ENCODE measurements at regions not wholly inside any gene's neighbourhood (a gene's known extent, or its start where the extent isn't known, plus 50 kb on each side); places are given as distances from the start of the nearest gene placed in this dataset.

- peaks cover 0 to 7% (median 0%) of the 10 kb centered on the region in 3 donors for H3K9me3 ChIP-seq (ENCODE audit: control extremely low read depth in 1 of 3, control insufficient read depth in 2 of 3, insufficient read depth in 1 of 3, low read length in 2 of 3)
- no peak overlapping the region for H3K27ac Mint-ChIP-seq
- no peaks in the 10 kb centered on the region for H3K36me3 ChIP-seq (replicated peaks in 1 of 2; ENCODE audit: control extremely low read depth in 1 of 2, control insufficient read depth in 1 of 2, extremely low read depth in 1 of 2, insufficient read depth in 2 of 2, low read length in 1 of 2)
- no peak overlapping the region for H2AFZ ChIP-seq (ENCODE audit: insufficient read depth, low read depth, low read length, poor library complexity, severe bottlenecking)
- POLR2A ChIA-PET, result no interaction called here
- H3K4me1 ChIP-seq (ENCODE audit: control insufficient read depth in 2 of 2, insufficient read depth in 2 of 2, low read length in 2 of 2), result no peaks in the 10 kb centered on the region
- WGBS (ENCODE audit: insufficient coverage), result 100% methylated on average over 2 of the region's 4 CpGs
- no peak overlapping the region for H3K4me2 ChIP-seq (replicated peaks; ENCODE audit: low read depth, low read length, poor library complexity, severe bottlenecking)
- peaks cover 12% of the 10 kb centered on the region for H3K9me3 Mint-ChIP-seq (ENCODE audit: insufficient read depth)
- peaks cover 0 to 3% (median 0%) of the 10 kb centered on the region in 4 experiments for H3K27me3 ChIP-seq (replicated peaks in 1 of 4; ENCODE audit: control extremely low read depth in 1 of 4, control insufficient read depth in 3 of 4, insufficient read depth in 4 of 4, low read length in 3 of 4)
- no peaks in the 10 kb centered on the region for H3K79me2 ChIP-seq (ENCODE audit: control insufficient read depth, insufficient read depth, low read length)
- no peak overlapping the region for H3K27ac ChIP-seq (ENCODE audit: low read length in 2 of 2)
- no peak overlapping the region for H3K9ac ChIP-seq (ENCODE audit: low read length)
- CTCF ChIA-PET, result no interaction called here
- H4K20me1 ChIP-seq (ENCODE audit: control insufficient read depth, insufficient read depth, low read length, poor library complexity, severe bottlenecking), result no peaks in the 10 kb centered on the region
- H3K4me1 Mint-ChIP-seq, result no peaks in the 10 kb centered on the region
- intact Hi-C loops (cut with micrococcal nuclease), result no loop called here
- no peak for DNase-seq
- H3K4me3 ChIP-seq (ENCODE audit: control extremely low read depth in 1 of 5, extremely low read depth in 1 of 5, insufficient read depth in 1 of 5, low read depth in 2 of 5, low read length in 4 of 5), result no peak overlapping the region
- ATAC-seq (ENCODE audit: low read depth), result no peak
- H3K27me3 Mint-ChIP-seq, result peaks cover 12% of the 10 kb centered on the region
- H3K4me3 Mint-ChIP-seq, result no peak overlapping the region
- TF ChIP-seq EZH2 (IDR thresholded peaks at IDR 0.05; ENCODE audit: borderline replicate concordance, insufficient read depth, low read depth, low read length, poor library complexity, severe bottlenecking), result no peak
- TF ChIP-seq, protein P1, sequence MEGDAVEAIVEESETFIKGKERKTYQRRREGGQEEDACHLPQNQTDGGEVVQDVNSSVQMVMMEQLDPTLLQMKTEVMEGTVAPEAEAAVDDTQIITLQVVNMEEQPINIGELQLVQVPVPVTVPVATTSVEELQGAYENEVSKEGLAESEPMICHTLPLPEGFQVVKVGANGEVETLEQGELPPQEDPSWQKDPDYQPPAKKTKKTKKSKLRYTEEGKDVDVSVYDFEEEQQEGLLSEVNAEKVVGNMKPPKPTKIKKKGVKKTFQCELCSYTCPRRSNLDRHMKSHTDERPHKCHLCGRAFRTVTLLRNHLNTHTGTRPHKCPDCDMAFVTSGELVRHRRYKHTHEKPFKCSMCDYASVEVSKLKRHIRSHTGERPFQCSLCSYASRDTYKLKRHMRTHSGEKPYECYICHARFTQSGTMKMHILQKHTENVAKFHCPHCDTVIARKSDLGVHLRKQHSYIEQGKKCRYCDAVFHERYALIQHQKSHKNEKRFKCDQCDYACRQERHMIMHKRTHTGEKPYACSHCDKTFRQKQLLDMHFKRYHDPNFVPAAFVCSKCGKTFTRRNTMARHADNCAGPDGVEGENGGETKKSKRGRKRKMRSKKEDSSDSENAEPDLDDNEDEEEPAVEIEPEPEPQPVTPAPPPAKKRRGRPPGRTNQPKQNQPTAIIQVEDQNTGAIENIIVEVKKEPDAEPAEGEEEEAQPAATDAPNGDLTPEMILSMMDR (IDR thresholded peaks at IDR 0.05), result no peak
Measured at GRCh38 chr5:74992791-74993190, 59.6 kb downstream of the GCNT4 start.

DNA sequence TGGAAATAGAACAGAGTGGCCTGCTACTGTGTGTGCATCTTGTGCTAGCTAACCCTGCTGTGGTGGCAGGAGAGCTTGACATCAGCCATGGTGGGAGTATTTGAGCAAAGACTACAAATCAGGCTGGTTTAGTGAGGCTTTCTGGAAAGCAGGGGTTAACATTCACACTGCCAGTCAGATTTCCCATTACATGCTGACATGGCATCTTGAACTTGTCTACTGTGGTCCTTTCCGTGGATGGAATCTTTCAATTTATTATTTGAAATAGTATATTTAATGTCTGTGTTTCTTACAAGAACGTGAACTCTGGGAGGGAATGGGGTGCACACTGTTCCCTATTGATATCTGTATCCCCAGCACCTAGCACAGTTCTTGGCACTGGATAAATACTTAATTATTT lies 60.8 kb downstream of the GCNT4 start:
- no peaks in the 10 kb centered on the region for H3K4me1 Mint-ChIP-seq
- Histone ChIP-seq H3K4me1 (ENCODE audit: control insufficient read depth in 2 of 2, insufficient read depth in 2 of 2, low read length in 2 of 2) (no peaks in the 10 kb centered on the region), H3K36me3 (replicated peaks in 1 of 2; ENCODE audit: control extremely low read depth in 1 of 2, control insufficient read depth in 1 of 2, extremely low read depth in 1 of 2, insufficient read depth in 2 of 2, low read length in 1 of 2) (no peaks in the 10 kb centered on the region), H4K20me1 (ENCODE audit: control insufficient read depth, insufficient read depth, low read length, poor library complexity, severe bottlenecking) (no peaks in the 10 kb centered on the region), H3K27me3 (replicated peaks in 1 of 4; ENCODE audit: control extremely low read depth in 1 of 4, control insufficient read depth in 3 of 4, insufficient read depth in 4 of 4, low read length in 3 of 4) (peaks cover 0 to 3% (median 0%) of the 10 kb centered on the region in 4 experiments), H3K27ac (ENCODE audit: low read length in 2 of 2) (no peak overlapping the region), H3K9me3 (ENCODE audit: control extremely low read depth in 1 of 3, control insufficient read depth in 2 of 3, insufficient read depth in 1 of 3, low read length in 2 of 3) (peaks cover 0 to 7% (median 0%) of the 10 kb centered on the region in 3 donors), H3K4me3 (ENCODE audit: control extremely low read depth in 1 of 5, extremely low read depth in 1 of 5, insufficient read depth in 1 of 5, low read depth in 2 of 5, low read length in 4 of 5) (no peak overlapping the region), H3K4me2 (replicated peaks; ENCODE audit: low read depth, low read length, poor library complexity, severe bottlenecking) (no peak overlapping the region), H3K9ac (ENCODE audit: low read length) (no peak overlapping the region), H2AFZ (ENCODE audit: insufficient read depth, low read depth, low read length, poor library complexity, severe bottlenecking) (no peak overlapping the region), H3K79me2 (ENCODE audit: control insufficient read depth, insufficient read depth, low read length) (no peaks in the 10 kb centered on the region)
- DNase-seq (no peak), ATAC-seq (ENCODE audit: low read depth) (no peak)
- intact Hi-C loops (cut with micrococcal nuclease), result no loop called here
- CTCF ChIA-PET, result no interaction called here
- no peak overlapping the region for H3K27ac Mint-ChIP-seq
- POLR2A ChIA-PET, result no interaction called here
- H3K27me3 Mint-ChIP-seq, result peaks cover 6% of the 10 kb centered on the region
- H3K4me3 Mint-ChIP-seq, result no peak overlapping the region
- H3K9me3 Mint-ChIP-seq (ENCODE audit: insufficient read depth), result peaks cover 6% of the 10 kb centered on the region
- no CpG with 5 or more reads among the region's 2 CpGs for WGBS (ENCODE audit: insufficient coverage)
- TF ChIP-seq, protein P1 (IDR thresholded peaks at IDR 0.05), result no peak
- no peak for TF ChIP-seq EZH2 (IDR thresholded peaks at IDR 0.05; ENCODE audit: borderline replicate concordance, insufficient read depth, low read depth, low read length, poor library complexity, severe bottlenecking)
